GM19468 (cell line): ENCODE measurements at regions not wholly inside any gene's neighbourhood (a gene's known extent, or its start where the extent isn't known, plus 50 kb on each side); places are given as distances from the start of the nearest gene placed in this dataset.

ENCODE experiments used
- ATAC-seq: cut with Tn5 transposase; IDR thresholded peaks from one replicate; pipeline ENCODE4 v1.9.1; 2021; ENCODE audit warnings: mild to moderate bottlenecking, moderate library complexity, moderate number of reproducible peaks; ENCODE audit not compliant: unreplicated experiment; ENCODE audit errors: extremely low read depth

- ATAC-seq, result no peak
These were observed 107.3 kb downstream of the OGFRL1 start for GRCh38 chr6:71395731-71396409.

GRCh38 chr6:71396410-71396801, 107.8 kb downstream of the OGFRL1 start:
- ATAC-seq, result peak; percentile 88

GRCh38 chr6:71399279-71399678, 110.7 kb downstream of the OGFRL1 start:
- no peak for ATAC-seq

DNA sequence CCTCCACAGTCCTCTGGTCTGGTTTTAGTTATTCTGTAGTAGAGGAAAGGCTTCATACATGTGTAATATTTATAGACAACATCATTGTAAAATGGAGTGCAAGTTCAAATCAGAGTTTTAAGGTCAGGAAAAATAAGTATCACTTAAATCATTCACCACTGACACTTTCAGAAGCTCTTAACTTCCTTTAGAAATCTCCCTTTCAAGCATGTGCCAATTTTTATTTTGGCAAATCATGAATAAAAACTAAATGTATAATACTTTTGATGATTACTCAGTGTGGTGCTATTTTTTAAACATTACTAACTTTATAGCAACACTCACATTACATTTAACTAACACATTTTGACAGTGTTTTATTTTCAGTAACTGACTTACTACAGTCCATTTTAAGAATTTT, 112.2 kb downstream of the OGFRL1 start:
- ATAC-seq, result no peak

- no peak for ATAC-seq
These were observed 113.5 kb downstream of the OGFRL1 start for GRCh38 chr6:71402096-71402495.

- no peak for ATAC-seq
These were observed 115.0 kb downstream of the OGFRL1 start for GRCh38 chr6:71403422-71404134.

DNA sequence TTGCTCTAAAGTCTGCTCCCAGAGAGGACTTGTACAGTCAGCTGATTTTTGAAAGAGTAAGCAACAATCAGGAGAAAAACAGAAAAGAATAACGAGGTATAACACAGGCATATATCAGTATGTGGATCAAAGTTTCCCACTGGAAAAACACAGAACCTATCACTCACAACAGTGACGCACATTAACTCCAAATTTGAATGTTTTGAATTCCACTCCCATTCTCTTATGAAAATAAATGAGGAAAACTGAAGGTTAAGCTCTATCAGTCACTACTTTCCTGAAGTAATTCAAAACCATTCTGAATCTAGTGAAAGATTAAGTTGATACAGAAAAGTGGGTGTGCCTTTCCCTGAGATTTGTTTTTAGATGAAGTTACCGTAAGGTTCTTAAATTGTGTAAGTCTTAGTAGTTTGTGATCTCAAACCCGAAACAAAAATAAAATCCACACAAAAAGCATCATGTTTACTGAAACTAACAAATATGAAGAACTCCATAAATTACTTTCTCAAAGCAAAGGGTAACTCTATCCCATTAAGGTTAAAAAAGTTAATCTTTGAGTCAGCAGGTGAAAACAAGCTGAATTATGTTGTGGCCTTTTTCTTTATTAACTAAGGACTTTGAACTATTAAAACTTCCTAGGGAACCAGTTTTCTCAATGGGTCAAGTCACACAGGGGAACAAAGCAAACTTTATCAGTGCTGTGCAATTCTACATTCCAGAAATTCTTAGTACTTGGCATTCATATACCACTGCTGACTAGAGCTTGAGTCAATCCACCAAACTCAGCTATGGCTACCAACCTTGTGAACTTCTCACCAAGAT, 115.7 kb downstream of the OGFRL1 start:
- no peak for ATAC-seq

DNA sequence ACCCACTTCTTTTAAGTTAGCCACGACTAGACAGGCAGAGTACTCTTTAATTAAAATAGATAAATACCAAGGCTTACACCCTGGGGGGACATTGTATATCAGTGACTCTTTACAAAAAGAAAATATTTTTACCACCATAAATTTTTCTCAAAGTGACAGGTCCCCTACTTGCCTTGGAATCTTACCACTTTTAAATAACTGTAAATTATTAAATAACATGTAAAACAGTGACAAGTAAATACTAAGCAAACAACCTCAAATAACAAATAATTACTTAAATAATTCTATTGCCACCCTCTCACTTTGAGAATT, 116.3 kb downstream of the OGFRL1 start:
- no peak for ATAC-seq

GRCh38 chr6:71405416-71405815, 116.8 kb downstream of the OGFRL1 start:
- no peak for ATAC-seq

GRCh38 chr6:71406865-71407860, 118.6 kb downstream of the OGFRL1 start:
- no peak for ATAC-seq

- ATAC-seq, result no peak
These were observed 120.4 kb downstream of the OGFRL1 start for GRCh38 chr6:71408787-71409723.

- ATAC-seq, result no peak
These were observed 121.6 kb downstream of the OGFRL1 start for GRCh38 chr6:71410164-71410566.

DNA sequence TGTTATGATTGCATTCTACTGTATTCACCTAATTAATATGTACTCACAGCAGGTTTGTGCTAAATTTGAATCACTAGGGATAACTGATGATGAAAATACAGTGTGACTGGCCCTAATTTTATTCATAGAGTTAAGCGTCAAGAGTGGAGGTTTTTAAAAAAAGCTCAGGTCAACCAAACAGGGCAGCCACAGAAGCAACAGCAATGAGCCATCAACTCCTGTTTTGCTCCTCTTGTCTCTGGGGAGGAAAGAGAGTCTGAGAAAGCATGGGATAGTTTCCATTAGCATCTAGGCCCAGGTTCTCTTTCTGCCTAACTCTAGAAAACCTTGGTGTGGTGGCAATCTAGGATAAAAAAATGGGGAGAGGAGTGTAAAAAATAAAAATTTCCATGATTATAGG, 122.1 kb downstream of the OGFRL1 start:
- no peak for ATAC-seq

DNA sequence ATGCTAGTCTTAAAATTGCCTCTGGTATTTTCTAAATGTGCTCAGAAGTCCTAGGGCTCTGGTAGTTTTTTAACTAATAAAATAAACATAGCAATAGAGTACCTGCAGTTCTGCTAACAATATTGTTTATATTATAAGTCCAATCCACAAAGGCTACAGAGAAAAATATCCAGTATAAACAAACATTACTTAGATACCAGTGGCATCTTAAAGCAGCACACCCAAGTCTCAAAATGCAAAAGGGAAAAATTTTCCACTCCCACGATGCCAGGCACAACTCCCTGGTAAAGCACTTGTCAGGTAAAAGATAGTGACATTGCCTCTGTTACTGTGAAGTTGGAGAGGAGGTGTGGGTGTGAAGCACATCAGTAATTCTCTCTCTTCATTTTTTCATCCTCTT, 123.3 kb downstream of the OGFRL1 start:
- no peak for ATAC-seq

GRCh38 chr6:71412559-71413140, 124.0 kb downstream of the OGFRL1 start:
- ATAC-seq, result no peak

- ATAC-seq, result no peak
These were observed 125.9 kb downstream of the OGFRL1 start for GRCh38 chr6:71414486-71414885.

DNA sequence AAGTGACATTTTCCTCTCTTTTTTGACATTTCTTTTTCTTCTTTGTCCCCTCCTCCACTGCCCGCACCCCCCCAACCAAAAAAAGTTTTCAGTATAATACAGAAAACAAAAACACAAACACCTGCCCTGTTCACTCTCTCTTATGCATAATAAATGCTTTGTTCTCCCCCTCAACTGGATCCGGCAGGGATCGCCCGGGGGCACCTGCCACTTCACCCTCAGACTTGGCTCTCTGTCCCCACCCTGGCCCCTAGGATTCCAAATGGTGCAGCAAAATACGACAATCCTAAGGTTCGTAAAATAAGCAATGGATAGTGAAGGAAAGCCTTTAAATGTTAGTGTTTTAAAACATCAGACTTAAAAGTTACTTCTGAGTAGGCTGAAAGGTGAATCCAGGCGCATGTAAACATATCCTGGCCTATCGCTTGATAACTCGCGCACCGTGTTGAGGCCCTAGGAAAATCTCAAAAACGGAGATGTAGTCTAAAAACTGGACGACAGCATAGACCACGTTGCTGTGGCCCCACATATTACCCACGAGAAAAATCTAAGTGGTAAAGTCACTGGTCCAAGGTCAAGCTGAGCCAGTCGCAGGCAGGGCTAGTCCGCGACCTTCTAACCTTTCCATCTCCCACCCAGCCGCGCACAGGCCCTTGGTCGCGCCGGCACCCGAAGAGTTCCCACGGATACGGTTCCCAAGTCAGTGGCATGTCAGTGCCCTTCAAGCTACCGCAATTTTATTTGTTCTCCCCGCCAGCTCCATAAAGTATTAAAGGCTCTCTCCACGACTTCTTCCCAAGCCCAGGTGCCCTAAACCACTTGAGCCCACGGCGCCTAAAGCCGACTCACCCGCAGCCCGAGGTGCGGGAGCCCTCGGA, 130.8 kb downstream of the OGFRL1 start:
- ATAC-seq, result no peak
